ENCODE measurements at regions not wholly inside any gene's neighbourhood (a gene's known extent, or its start where the extent isn't known, plus 50 kb on each side); places are given as distances from the start of the nearest gene placed in this dataset.
"Not testable (repeated sequence)": the region's sequence is repeated elsewhere in the genome, so short reads cannot be mapped to it uniquely, and the experiment has no call there.

DNA sequence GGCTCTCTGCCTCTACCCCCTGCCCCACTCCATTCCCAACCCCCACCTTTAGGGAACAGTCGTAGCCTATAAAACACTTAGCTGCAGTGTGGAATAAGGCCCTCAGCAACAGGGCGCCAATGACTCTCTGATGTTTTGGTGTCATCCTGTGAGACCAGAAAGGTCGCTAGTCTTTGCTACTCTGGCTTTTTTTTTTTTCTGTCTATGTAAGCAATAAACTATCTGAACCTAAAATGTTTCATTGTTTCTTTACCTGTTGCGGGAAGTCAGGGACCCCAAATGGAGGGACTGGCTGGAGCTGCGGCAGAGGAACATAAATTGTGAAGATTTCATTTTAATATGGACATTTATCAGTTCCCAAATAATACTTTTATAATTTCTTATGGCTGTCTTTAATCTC is 154.6 kb downstream of the COPS8 start:
- CTCF ChIA-PET = no interaction called here
- DNase-seq (no peak), ATAC-seq (no peak)
- Mint-ChIP-seq H3K4me1 (no peaks in the 10 kb centered on the region), H3K9me3 (ENCODE audit: low read depth) (peaks cover 3% of the 10 kb centered on the region), H3K36me3 (no peaks in the 10 kb centered on the region), H3K4me3 (no peak overlapping the region), H3K27ac (no peak overlapping the region), H3K27me3 (peaks cover 11% of the 10 kb centered on the region)

GRCh38 chr2:237240868-237241267 is 155.2 kb downstream of the COPS8 start:
- H3K36me3 Mint-ChIP-seq; H3K4me3 Mint-ChIP-seq; H3K4me1 Mint-ChIP-seq; H3K27ac Mint-ChIP-seq; ATAC-seq; DNase-seq; H3K9me3 Mint-ChIP-seq (ENCODE audit: low read depth); CTCF ChIA-PET: not testable (repeated sequence)
- peaks cover 11% of the 10 kb centered on the region for H3K27me3 Mint-ChIP-seq

DNA sequence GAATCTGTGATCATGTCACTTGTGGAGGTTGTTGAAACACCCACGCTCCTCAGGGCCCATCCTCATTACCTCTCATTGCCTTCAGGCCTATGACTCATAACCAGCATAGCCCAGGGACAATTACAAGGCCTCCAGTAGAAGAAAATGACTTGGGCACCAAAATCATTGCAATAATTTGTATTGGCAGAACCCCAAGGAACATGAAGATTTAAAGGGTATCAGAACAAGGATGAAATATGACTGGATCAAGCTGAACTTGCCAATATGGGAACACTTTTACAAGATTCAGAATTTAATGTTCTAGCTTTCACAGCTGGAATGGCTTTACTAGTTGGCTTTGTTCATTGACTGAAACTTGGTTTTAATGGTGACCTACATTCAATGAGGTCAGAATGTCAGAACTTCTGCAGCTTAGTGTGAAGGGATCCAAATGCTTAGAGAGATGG is 156.4 kb downstream of the COPS8 start:
- no peak overlapping the region for H3K4me3 Mint-ChIP-seq
- DNase-seq (no peak), ATAC-seq (no peak)
- H3K27me3 Mint-ChIP-seq = peaks cover 8% of the 10 kb centered on the region
- H3K36me3 Mint-ChIP-seq = no peaks in the 10 kb centered on the region
- CTCF ChIA-PET = no interaction called here
- no peaks in the 10 kb centered on the region for H3K4me1 Mint-ChIP-seq
- H3K9me3 Mint-ChIP-seq (ENCODE audit: low read depth) = peaks cover 3% of the 10 kb centered on the region
- no peak overlapping the region for H3K27ac Mint-ChIP-seq

DNA sequence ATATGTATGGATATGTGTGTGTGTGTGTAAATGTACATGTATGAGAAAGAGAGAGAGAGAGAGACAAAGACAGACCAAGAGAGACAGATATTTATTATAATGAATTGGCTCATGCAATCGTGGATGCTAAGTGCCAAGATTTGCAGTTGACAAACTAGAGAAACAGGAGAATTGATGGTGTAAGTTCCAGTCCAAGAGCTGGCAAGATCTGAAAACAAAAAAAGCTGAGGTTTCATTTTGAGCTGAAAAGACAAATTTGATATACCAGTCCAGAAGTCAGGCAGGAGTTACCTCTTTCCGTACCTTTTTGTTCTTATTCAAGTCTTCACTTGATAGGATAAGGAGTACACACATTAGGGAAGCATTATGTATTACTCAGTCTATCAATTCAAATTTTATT is 157.8 kb downstream of the COPS8 start:
- no peaks in the 10 kb centered on the region for H3K36me3 Mint-ChIP-seq
- H3K4me1 Mint-ChIP-seq = no peaks in the 10 kb centered on the region
- no peak overlapping the region for H3K27ac Mint-ChIP-seq
- ATAC-seq = no peak
- CTCF ChIA-PET = no interaction called here
- DNase-seq = no peak
- H3K9me3 Mint-ChIP-seq (ENCODE audit: low read depth) = peaks cover 3% of the 10 kb centered on the region
- H3K27me3 Mint-ChIP-seq = peaks cover 5% of the 10 kb centered on the region
- no peak overlapping the region for H3K4me3 Mint-ChIP-seq

- no peak overlapping the region for H3K4me3 Mint-ChIP-seq
- ATAC-seq = no peak
- H3K27ac Mint-ChIP-seq = no peak overlapping the region
- H3K4me1 Mint-ChIP-seq = no peaks in the 10 kb centered on the region
- peaks cover 6% of the 10 kb centered on the region for H3K27me3 Mint-ChIP-seq
- no peak for DNase-seq
- CTCF ChIA-PET = no interaction called here
- H3K36me3 Mint-ChIP-seq = no peaks in the 10 kb centered on the region
- H3K9me3 Mint-ChIP-seq (ENCODE audit: low read depth) = peaks cover 3% of the 10 kb centered on the region
Measured at GRCh38 chr2:237244178-237244577, 158.5 kb downstream of the COPS8 start.

DNA sequence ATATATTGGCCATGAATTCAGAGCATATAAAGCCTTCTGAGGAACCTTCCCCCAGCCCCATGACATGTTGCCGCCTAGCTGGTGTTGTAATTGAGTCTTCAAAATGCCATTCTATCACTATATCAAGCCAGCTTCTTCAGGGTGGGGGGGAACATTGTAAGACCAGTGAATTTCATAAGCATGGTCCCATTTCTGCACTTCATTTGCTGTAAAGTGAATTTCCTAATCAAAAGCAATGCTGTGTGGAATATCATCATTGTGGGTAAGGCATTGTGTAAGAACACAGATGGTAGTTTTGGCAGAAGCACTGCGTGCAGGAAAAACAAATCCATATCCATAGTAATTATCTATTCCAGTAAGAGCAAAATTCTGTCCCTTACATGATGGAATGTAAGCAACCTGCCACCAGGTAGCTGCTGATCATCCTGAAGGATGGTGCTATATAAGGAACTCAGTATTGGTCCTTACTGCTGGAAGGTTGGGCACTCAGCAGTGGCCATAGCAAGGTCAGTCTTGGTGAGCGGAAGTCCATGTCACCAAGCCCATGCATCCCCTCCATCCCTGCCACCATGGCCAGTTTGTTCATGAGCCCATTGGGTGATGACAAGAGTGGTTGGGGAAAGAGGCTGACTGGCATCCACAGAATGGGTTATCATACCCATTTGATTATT is 159.4 kb downstream of the COPS8 start:
- CTCF ChIA-PET = no interaction called here
- Mint-ChIP-seq H3K27me3 (peaks cover 11% of the 10 kb centered on the region), H3K4me3 (no peak overlapping the region), H3K4me1 (no peaks in the 10 kb centered on the region), H3K36me3 (no peaks in the 10 kb centered on the region), H3K27ac (no peak overlapping the region), H3K9me3 (ENCODE audit: low read depth) (peaks cover 3% of the 10 kb centered on the region)
- ATAC-seq = no peak
- no peak for DNase-seq

DNA sequence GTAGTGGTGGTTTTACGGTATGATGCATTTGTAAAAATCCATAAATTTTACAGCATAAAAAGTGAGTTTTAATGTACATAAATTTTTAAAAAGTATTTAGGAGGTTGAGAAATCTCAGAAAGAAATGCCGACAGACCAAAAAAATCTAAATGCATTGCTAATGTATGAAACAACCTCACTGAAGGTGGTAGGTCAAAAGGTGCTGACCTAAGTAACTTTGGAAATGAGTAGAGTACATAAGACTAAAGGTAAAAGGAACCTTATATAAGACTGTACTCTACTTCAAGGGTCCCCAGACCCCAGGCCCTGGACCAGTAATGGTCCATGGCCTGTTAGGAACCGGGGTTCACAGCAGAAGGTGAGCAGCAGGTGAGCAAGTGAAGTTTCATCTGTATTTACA is 163.4 kb downstream of the COL6A3 start:
- Mint-ChIP-seq H3K27ac (no peak overlapping the region), H3K9me3 (ENCODE audit: low read depth) (no peaks in the 10 kb centered on the region), H3K4me3 (no peak overlapping the region), H3K4me1 (no peaks in the 10 kb centered on the region), H3K27me3 (peaks cover 31% of the 10 kb centered on the region), H3K36me3 (no peaks in the 10 kb centered on the region)
- CTCF ChIA-PET = no interaction called here
- DNase-seq = no peak
- ATAC-seq = no peak

- CTCF ChIA-PET = no interaction called here
- Mint-ChIP-seq H3K4me3 (no peak overlapping the region), H3K27ac (no peak overlapping the region), H3K9me3 (ENCODE audit: low read depth) (no peaks in the 10 kb centered on the region), H3K36me3 (no peaks in the 10 kb centered on the region), H3K4me1 (no peaks in the 10 kb centered on the region), H3K27me3 (peaks cover 34% of the 10 kb centered on the region)
- no peak for DNase-seq
- ATAC-seq = no peak
Measured at GRCh38 chr2:237251986-237252385, 162.0 kb downstream of the COL6A3 start.

DNA sequence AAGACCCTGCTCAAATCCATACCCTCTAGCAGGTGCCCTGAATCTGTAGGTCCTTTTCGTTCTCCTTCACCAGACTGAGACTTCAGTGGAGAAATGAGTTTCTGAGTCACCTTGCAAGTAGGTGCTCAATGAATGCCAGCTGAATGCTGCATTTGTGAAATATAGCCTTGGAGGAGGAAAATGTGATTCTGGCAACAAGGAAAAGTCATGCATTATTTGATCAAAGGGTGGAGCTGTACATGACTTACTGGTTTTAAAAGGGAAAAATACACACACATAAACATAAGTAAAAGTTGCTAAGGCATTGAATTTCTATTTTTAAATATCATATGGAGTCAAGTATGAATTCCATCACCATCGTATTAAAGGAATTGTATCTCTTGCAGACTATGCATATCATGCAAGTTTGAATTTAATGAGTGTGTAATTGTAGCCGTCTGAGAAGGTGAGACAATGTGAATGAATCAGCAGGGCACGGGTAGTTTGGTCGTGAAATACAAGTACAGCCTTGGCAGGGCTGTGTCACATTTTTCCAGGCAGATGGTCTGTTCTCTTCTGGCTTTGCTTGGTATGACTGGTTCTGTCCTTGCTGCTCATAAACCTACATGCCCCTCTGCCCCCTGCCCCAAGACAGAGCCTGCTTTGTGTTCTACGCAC is 160.8 kb downstream of the COL6A3 start:
- CTCF ChIA-PET = no interaction called here
- H3K9me3 Mint-ChIP-seq (ENCODE audit: low read depth) = no peaks in the 10 kb centered on the region
- peaks cover 40% of the 10 kb centered on the region for H3K27me3 Mint-ChIP-seq
- DNase-seq (no peak), ATAC-seq (no peak)
- no peak overlapping the region for H3K27ac Mint-ChIP-seq
- no peaks in the 10 kb centered on the region for H3K4me1 Mint-ChIP-seq
- H3K4me3 Mint-ChIP-seq = no peak overlapping the region
- no peaks in the 10 kb centered on the region for H3K36me3 Mint-ChIP-seq

DNA sequence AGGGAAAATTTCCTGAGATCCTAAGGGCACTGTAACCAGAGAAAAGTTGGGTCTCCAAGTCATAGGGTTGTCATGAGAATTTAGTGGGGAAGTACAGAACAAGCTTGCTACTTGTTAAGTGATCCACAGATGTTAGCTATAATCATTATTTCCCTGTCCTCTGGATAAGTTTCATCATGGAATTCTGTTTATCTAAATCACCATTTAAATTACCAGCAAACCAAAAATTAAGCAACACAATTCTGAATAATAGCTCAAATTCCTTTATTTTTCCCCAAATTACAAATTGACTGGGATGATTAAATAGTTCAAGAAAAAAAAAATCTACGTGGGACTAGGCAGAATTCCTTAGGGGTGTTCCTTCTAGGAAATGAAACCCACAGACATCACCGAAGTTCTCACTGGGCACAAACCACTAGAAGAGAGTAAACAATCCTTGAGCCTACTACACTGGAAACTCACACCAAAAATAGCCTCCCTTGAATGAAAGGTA is 159.5 kb downstream of the COL6A3 start:
- DNase-seq (no peak), ATAC-seq (no peak)
- H3K9me3 Mint-ChIP-seq (ENCODE audit: low read depth) = no peaks in the 10 kb centered on the region
- no peak overlapping the region for H3K4me3 Mint-ChIP-seq
- no peaks in the 10 kb centered on the region for H3K36me3 Mint-ChIP-seq
- no peaks in the 10 kb centered on the region for H3K4me1 Mint-ChIP-seq
- CTCF ChIA-PET = no interaction called here
- H3K27ac Mint-ChIP-seq = no peak overlapping the region
- peaks cover 40% of the 10 kb centered on the region for H3K27me3 Mint-ChIP-seq

DNA sequence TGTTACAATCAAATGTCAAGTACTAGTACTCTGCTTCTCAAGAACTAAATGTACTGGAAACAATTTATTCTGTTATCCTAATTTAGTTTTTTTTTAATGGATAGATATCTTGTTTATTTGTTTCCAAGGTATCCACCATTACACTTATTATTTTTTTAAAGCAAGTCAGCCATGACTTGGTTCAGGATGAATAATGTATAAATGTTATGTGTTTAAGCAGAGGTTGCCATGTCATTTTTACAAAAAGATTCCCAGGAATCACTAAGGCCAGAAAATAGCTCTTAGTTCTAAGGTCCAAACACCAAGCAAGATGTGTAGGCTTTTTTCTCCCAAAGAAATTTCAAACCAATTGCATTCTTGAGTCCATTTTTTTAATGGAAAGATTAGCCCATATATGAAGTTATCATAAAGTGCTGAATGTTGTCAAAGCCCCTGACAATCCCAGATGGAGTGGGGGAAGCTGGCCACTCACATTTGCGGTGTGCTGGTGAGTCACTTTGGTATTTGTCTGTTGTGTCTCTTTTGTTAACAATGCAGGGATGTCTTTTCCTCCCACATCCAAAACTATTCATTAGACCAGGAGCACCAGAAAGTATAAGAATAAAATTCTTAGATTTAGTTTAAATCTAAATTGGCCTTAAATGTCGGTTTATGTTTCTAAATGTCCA is 158.9 kb downstream of the COL6A3 start:
- H3K36me3 Mint-ChIP-seq = no peaks in the 10 kb centered on the region
- no peak overlapping the region for H3K4me3 Mint-ChIP-seq
- H3K4me1 Mint-ChIP-seq = no peaks in the 10 kb centered on the region
- H3K27me3 Mint-ChIP-seq = peaks cover 37% of the 10 kb centered on the region
- CTCF ChIA-PET = no interaction called here
- no peaks in the 10 kb centered on the region for H3K9me3 Mint-ChIP-seq (ENCODE audit: low read depth)
- H3K27ac Mint-ChIP-seq = no peak overlapping the region
- DNase-seq = no peak
- ATAC-seq = no peak

GRCh38 chr2:237256887-237257286 is 157.1 kb downstream of the COL6A3 start:
- peaks cover 31% of the 10 kb centered on the region for H3K27me3 Mint-ChIP-seq
- CTCF ChIA-PET = no interaction called here
- H3K4me1 Mint-ChIP-seq = no peaks in the 10 kb centered on the region
- H3K36me3 Mint-ChIP-seq = no peaks in the 10 kb centered on the region
- DNase-seq (no peak), ATAC-seq (no peak)
- H3K4me3 Mint-ChIP-seq = no peak overlapping the region
- no peaks in the 10 kb centered on the region for H3K9me3 Mint-ChIP-seq (ENCODE audit: low read depth)
- H3K27ac Mint-ChIP-seq = no peak overlapping the region

DNA sequence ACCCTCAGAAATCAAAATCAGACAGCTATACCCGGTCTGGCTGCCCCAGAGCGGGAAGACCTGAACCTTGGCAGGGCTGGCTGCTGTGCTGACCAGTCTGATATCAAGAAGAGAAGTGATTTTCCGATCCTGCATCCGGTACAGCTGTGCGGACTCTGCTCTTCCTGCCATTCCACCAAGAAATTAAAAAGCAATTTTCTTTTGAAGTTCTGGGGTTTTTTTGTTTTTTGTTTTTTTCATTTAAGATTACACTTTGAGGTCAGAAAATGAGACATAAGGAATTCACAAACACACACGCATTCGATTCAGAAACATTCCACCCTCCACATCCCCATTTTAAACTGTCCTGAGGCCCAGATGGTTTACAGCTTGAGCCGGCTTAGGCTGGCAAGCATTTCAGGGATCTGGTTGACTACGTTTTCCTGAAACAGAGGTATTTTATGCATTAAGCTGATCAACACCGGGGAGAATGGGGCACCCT is 156.5 kb downstream of the COL6A3 start:
- H3K9me3 Mint-ChIP-seq (ENCODE audit: low read depth) = no peaks in the 10 kb centered on the region
- no peaks in the 10 kb centered on the region for H3K36me3 Mint-ChIP-seq
- H3K4me1 Mint-ChIP-seq = no peaks in the 10 kb centered on the region
- CTCF ChIA-PET = no interaction called here
- H3K27me3 Mint-ChIP-seq = peaks cover 32% of the 10 kb centered on the region
- no peak overlapping the region for H3K4me3 Mint-ChIP-seq
- no peak overlapping the region for H3K27ac Mint-ChIP-seq
- DNase-seq = no peak
- no peak for ATAC-seq

GRCh38 chr2:237258116-237258515 is 155.8 kb downstream of the COL6A3 start:
- H3K27me3 Mint-ChIP-seq = peaks cover 30% of the 10 kb centered on the region
- DNase-seq = no peak
- H3K27ac Mint-ChIP-seq = no peak overlapping the region
- H3K9me3 Mint-ChIP-seq (ENCODE audit: low read depth) = no peaks in the 10 kb centered on the region
- CTCF ChIA-PET = no interaction called here
- H3K36me3 Mint-ChIP-seq = no peaks in the 10 kb centered on the region
- no peaks in the 10 kb centered on the region for H3K4me1 Mint-ChIP-seq
- ATAC-seq = no peak
- H3K4me3 Mint-ChIP-seq = no peak overlapping the region
